NCI-H2196 treated with DMSO at 0.1 percent for 48 hours (cell line): ENCODE measurements at regions not wholly inside any gene's neighbourhood (a gene's known extent, or its start where the extent isn't known, plus 50 kb on each side); places are given as distances from the start of the nearest gene placed in this dataset.

Source experiments
- DNase-seq: peaks from one replicate; lab custom pipeline; 2025; ENCODE audit not compliant: unreplicated experiment; lab: John Stamatoyannopoulos, UW

DNA sequence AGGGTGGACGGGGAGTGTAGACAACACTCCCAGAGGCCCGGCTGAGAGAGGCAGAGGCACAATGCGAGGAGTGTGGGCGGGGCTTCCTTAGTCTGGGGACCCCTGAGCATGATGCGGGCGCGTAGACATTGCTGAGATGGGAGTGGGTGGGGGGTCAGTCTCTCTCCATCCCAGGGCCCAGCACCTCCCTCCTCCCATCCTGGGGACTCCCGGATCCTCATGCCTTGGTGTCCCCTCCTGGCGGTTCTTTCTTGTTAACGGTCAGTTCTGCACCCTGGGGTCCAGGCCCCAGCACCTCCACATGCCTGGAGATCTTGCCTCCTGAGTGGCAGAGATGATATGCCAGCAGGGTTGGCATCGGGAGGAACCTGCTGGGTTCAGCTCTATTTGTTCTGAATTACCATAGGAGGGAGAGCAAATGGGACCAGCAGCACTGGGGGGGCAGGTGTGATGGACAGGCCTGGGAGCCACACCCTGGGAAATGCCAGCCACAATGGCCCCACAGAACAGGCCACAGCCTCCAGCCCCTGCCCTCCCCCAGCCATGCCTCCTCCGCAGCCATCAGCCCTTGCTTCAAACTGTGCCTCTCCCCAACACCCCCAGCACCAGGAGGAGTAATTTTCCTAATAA lies 55.7 kb downstream of the RTL6 start:
- no peak for DNase-seq

DNA sequence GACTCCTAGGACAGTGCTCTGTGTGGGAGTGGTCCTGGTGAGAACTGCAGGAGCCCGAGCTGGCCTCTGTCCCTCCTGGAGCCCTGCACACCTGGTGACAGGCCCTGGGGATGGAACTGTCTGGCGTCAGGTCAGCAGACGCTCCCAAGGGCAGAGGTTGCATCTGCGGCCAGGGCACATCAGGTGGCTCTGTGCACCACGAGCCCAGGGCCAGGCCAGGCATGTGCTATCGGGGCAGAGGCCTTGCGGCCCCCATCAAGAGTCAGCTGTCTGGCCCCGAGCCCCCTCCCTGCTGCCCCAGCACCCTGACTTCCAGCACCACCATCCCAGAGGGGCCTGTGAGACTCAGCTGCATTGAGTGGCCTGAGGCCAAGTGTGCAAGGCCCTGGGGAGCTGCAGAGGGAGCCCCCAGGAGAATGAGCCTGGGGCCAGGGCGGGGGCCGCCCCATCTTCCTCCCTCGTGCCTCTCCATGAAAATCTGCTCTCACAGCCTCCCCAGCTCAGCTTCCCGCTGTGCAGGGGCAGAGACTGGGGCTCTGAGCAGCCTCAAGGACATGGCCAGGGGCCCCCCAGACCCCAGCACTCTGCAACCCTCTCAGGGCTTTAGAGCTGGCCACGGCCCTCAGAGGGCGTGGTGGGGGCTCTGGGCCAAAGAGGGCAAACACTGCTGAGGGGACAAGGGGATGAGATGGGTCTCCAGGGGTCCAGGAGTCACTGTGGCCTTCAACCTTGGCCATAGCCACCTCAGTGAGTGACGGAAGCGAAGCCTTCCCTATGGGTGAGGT lies 56.4 kb downstream of the RTL6 start:
- DNase-seq, result no peak

DNA sequence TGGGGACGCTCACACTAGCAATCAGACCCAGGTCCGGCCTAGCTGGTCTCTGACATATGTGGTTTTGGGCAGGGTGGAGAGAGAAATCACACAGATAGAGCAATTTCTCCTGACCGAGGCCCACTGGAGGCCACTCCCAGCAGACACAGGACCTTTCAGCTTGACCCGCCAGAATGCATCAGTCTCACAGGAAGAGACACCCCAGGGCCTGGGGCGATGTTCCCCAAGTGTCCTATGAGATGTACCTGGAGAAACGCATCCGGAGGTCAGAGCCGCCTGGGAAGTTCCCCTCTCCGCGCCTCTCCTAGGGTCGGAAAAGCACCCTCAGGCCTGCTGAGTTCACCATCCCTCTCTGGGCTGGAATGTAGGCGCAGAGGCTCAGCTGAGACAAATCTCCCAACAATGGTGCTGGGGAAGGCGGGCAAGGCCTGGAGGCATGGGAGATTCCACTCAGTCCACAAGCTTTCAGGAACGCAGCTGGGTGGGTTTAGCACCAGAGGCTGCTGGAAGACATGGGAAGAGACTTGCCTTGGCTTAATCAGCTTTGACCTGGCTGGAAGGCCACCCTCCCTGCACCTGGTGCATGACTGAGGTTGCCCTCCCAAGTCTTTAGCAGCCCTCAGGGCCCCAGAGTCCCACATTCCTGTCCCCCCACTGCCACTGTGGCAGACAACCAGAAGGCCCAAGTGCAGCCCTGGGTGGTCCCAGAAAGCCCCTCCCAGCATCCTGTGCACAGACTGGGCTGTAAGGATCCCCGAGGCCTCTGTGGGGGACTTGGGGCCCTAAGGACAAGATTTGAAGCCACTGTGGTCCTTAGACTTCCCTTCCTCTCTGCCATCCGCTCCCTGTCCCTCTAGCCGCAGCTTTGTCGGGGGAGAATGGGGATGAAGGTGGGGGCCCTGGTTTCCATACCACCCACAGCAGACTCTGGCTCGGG lies 57.5 kb downstream of the RTL6 start:
- DNase-seq, result no peak

DNA sequence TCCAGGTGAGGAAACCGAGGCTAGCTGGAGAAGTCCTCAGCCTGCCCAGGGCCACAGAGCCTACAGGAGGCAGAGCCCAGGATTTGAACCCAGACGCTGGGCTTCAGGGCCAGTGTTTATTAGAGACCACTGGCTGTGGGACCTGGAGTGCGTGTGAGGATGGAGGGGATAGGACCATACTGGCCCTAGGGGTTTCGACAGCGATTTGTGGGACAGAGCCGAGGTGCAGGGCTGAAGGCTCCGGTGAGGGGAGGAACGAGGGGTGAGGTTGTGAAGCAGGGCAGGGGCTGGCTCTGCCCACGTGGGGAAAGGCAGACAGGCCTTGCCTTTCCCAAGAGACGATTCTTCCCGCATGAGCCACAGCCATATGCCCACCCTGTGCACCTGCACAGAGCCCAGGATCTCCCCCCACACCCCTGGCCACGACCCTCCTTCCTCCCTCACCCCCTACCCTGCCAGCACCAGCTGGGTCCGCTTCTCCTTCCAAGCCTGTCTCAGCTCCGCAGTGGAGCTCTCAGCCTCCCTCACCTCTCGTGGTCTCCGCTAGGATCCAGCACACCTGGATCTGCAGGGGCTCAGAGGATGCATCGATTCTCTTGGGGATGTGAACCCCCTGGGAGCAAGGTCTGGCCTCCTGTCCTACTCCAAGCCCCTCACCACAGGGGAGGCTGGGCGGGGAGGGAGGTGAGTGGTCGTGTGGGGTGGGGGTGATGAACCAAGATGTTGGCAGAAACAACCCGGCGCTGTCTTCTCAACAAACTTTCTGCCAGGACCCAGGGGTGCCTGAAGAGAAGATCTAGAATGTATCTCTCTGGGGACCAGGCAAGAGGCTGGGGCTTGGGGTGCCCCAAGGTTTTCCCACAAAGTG lies 58.4 kb downstream of the RTL6 start:
- DNase-seq, result no peak

DNA sequence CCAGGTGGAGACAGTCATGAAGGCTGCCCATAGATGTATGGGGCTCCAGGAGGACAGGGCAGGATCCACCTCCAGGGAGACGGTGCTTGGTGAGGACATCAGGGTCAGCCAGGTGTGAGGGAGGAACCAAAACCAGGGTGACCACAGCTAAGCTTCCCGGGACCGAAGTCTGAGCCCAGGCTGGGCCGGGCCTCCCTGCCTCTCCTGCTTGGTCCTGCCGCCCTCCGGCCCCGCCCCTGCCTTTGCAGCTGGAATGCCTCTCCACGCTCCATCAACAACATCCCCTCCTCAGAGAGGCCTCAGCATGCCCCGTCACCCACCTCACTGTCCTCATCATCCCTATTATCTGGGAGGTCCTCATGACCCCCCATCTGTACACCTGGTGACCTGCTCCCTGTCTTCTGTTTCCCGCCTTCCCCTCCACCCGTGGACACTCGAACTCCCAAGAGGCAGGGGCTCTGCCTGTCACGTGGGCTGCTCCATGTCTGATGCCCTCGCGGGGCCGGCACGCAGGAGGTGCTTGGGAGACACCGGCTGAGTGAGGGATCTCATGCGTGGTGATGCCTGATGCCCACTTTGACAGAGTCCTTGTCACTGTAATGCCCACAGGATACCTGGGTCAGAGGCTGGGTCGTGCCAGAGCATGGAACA lies 59.4 kb downstream of the RTL6 start:
- no peak for DNase-seq

DNA sequence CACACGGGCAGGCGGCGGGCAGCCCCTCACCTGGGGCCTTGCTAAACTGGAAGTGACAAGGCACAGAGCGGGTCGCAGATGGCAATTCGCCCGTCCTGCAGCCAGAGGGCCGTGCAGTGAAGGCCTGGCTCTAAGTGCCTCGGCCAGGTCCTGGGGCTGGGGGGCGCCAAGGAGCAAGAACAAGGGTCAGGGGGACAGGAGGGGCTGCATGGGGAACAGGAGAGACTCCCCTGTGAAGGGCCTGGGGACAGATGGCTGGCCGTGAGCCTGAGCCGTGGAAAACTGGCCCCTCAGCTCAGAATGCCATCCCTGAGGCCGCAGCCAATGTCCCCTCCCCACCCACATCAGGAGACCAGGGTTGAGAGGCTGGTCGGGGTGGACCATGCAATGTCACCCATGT lies 60.0 kb downstream of the RTL6 start:
- DNase-seq, result no peak

DNA sequence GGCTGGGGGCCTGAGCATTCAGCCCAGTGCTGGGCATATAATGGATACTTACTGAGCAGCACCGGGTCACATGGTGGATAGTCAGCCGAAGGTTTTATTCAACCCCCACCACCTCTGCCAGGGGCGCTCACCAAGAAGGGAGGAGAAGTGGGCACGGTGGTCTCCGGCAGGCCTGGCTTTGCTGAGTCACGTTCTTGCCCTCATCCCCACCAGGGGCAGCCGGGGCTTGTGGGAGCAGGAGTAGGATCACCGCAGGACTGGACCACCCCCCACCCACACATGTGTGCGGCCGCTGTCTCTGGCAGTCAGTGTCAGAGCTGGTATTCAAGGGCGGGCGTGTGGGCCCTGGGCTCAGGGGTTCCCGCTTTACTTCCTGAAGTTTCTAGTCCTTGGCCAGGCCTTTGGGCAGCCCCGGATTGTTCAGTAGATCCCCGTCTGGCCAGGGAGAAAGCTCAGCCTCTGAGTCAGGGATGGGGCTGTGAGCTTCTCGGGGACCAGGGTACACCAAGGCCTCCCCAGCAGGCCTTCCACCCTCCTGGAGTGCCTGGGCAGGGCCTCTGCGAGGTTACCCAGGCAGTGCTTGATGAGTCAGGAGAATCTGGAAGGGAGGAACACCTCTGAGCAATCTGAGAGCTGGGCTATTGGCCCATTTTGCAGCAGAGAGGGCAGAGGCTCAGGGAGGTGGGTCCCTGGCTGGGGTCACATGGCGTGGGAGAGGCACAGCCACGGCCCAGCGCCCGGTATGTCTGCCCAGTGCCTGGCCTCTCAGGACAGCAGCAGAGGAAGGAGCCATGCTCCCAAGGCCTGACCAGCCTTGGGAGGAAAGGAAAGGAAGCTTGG lies 60.6 kb downstream of the RTL6 start:
- DNase-seq, result no peak

DNA sequence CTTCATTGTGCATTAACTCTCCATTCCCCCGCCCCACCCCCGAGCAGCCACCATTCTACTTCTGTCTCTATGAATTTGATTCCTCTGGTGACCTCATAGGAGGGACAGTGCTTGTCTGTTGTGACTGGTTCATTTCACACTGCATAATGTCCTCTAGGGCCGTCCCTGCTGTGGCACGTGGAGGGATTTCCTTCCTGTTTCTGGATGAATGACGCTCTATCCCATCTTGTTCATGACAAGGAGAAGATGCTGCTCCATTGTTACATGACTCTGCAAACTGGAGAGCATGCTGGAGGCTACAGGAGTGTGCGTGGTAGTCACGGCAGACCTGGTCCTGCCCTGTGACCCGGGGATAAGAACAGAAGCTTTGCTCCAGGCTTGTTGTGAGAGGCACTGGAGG lies 61.3 kb downstream of the RTL6 start:
- no peak for DNase-seq

DNA sequence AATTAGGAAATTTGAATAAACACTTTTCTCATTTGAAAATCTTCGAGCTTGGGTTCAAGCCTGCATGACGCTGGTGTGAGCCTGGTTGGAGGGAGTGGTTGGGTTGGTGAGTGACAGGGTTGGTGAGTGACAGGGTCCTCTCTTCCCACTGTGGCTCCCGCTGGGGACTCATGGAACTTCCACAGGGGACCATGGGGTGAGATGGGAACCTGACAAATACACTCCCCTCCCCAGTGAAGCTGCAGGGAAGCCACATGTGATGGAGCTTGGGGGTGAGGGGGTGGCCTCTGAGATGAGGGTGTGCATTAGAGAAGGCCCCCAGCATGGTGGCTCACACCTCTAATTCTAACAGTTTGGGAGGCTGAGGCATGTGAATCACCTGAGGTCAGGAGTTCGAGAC lies 66.8 kb downstream of the RTL6 start:
- DNase-seq, result no peak

DNA sequence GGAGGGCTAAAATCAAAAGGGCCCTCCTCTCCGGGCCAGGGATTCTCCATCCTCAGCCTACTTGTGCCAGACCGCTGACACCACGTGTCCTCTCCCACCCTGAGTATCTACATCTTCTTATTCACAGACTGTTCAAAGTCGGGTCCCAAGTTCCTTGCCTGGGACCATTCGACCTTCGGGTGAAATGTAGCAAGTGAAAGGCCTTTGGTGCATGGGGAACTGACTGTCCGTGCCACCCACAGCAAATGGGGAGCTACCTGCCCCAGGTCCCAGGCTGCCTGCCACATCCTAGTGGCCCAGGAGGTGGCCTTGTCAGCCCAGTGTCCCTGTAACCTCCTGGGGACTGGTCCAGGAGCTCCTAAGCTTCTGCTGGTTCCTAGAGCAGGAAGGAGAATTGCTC lies 67.3 kb downstream of the RTL6 start:
- no peak for DNase-seq

DNA sequence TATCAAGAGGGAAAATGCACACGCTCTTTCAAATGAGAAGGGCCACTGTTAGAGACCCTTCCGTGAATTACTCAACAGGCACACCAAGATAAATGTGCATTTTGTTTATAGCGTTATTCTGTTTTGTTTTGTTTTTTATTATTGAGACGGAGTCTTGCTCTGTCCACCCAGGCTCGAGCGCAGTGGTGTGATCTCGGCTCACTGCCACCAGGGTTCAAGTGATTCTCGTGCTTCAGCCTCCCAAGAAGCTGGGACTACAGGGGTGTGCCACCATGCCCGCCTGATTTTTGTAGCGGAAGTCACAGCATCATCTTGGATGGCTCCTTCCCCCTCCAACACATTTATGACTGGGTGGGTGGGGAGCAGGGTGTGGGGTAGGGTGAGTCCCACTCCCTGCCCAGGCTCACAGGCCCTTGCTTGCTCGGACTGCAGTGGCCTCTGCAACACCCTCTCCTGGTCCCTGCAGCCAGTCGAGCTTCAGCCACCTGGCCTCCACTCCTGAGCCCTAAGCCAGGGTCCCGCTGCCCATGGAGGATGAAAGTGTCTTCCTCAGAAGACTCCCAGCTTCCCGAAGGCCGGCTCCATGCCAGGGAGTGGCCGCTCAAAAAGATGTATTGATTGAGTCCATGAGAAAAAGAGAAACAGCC lies 68.0 kb downstream of the RTL6 start:
- no peak for DNase-seq

DNA sequence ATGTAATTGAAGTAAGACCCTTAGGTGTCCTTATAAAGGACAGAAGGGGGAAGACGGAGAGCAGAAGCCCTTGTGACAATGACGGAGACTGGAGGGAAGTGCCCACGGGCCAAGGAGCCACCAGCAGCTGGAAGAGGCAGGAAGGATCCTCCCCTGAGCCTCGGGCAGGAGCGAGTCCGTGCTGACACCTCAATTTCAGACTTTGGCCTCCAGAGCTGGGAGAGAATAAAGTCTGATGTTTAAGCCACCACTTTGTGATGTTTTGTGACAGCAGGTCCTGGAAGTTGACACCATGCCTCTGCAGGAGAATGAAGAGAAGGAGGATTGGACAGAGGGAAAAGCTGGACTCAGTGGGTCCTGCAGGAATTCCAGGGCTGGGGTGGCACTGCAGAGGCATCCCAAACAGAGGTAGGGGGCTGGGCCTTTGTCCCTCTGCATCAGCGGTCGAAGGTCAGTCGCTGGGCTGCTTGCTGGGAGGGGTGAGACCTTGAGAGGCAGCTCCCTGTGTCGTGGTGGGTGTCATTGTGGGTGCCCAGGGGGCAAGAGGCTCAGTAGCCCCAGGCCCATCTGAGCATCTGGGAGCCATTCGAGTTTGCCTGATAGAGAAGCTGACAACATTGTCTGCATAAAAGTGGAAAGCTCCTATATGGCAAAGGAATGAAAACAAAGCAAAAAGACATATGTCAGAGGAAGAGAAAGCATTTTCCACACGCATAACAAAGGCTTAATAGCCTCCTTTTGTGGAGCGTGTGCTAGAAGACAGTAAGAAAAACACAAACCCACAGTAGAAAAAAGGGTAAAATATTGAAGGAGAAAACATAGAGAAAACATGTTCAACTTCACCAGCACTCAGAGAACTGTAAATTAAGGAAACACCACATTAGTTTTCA lies 68.8 kb downstream of the RTL6 start:
- no peak for DNase-seq

DNA sequence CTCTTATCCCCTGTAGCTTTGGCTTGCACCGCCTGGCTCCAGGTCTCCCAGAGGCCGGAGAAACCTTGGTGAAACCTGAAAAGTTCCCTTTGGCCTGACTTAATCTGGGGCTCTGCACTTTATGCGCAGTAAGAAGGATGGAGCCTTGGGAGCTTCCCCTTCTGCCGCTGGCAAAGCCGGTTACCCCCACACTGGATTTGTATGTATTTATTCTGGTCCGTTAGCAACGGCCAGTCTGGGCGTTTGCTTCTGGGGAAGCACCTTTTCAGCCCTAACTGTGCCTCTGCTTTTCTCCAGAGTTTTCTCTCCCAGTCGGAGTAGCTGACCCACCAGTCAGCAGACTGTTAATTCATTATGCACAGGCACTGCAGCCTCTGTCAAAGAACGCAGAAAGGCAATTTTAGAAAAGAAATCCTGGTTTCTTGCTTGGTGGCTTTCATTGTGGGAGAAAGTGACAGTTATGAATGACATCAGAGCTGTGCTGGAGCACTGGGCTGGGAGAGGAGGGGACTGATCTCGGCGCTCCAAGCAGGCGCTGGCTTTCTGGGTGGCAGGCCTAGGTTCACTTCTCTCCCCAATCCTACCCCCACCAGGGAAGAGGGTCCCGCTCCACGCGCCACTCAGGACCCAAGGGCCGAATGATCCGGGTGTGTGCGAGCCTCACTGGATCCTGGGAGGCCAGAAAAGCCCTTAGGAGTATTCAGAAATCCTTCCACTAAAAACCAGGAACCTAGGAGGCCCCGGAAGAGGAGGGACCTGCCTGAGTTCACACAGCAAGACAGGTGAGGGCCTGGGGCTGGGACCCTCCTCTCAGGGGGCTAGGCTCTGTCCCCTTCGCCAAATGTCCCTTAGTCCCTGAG lies 70.2 kb downstream of the RTL6 start:
- no peak for DNase-seq

DNA sequence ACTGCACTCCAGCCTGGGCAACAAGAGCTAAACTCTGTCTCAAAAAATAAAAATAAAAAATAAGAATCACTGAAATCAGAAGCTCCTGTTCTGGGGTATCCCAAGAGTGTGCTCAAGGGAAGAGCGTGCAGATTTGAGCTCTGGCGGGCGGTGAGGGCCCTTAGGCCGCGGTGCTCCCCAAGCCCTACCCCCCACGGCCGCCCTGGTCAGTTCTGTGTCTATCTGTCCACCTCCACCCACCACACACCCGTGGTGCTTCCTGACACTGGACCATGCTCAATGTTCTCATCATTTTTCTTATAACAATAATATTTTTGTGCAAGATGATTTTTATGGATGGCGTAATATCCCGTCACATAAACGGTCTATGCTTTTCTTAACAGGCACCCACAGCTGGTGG lies 71.1 kb downstream of the RTL6 start:
- no peak for DNase-seq

DNA sequence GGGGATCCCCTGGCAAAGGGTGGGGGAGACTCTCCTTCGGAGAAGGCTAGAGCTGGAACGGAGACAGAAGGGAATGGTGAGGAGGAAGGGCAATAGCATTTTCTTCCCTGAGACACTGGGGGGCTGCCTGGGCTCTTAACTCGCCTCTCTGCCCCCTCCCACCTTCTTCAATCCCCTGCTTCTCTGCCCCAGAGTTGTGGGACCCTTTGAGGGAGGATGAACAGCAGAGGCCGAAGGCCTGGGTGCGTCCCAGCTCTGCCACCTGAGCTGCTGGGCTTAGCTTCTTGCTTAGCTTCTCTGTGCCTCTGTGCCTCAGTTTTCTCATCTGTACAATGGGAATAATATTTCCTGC lies 72.4 kb downstream of the RTL6 start:
- no peak for DNase-seq

DNA sequence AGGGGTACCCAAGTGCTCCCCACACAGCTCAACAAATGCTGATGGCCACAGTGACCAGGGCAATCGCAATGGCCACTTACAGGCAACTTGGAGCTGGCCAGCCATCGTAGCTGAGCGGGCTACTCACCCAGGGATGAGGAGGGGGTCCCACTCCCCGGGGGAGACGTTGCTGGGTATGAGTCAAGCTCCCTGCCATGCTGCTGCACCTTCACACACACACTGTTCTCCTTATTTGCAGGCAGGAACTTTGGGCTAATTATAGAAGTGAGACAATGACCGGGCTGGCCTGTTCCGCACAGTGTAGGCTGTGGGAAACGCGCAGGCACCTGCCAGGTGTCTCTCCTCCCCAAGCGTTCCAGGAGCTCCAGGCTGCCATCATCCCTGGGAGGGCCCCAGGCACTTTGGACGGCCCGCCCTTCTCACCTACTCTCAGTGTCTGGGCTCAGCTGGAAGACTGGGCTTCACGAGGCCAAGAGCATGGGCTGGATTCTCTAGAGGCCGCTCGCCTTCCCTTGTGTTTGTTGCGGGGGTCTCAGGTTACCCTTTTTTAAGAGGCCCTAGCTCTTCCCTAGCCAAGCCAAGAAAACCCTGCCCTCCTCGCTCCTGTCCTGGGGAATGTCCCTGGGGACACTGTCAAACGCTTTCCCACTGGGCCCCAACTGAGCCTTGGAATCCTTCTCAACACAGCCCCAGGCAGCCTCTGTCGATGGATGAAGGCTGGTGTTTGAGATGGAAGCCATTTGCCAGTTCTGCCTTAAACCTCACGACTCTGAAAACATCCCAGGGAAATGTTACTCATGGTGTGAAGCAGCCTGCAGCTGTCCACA lies 73.0 kb downstream of the RTL6 start:
- no peak for DNase-seq
